HG03066 (cell line): ENCODE measurements at regions not wholly inside any gene's neighbourhood (a gene's known extent, or its start where the extent isn't known, plus 50 kb on each side); places are given as distances from the start of the nearest gene placed in this dataset.

Experiments used
- ATAC-seq: cut with Tn5 transposase; IDR thresholded peaks from one replicate; pipeline ENCODE4 v1.9.1; 2021; ENCODE audit warnings: low read depth; ENCODE audit not compliant: unreplicated experiment

DNA sequence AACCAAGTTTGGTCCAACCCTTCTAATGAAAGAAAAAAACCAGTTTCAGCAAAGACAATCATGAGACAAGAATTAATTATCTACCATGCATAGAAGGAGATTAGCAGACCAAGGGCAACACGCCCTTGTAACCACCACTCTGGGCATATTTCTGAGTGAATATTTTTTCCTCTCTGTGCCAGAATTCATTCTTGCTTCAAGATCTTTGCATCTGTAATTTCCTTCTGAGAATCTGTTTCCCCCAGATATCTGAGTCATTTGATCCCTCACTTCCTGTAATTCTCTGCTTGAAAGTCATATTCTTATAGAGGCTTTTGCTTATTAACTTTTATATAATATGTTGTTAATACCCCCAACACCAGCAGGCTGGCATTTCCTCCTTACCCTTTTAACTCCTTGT lies 243.7 kb downstream of the SLC16A7 start:
- ATAC-seq, result no peak

DNA sequence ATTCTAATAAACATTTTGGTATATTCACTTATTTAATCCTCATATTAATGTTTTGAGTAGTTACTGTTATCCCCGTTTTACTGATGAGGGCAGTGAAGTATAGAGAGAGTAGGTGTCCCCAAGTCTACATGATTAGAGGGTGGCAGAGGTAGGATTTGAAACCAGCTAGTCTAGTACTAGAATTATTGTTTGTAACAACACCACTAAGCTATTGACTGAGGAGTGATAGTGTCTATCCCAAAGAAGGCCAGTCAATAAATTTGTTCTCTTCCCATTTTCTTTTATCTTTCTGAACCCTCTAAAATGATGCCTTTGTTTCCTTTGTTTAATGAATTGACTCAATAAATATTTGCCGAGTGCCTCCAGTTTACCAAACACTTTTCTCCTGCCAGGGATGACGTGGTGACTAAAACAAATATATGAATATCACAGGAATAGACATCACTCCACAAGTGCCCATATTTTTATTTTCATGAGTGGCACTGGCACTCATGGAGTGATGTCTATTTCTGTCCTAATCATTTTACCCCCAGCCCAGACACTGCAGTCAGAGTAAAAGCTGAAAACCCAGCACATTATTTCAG lies 247.5 kb downstream of the SLC16A7 start:
- no peak for ATAC-seq

GRCh38 chr12:59844750-59845149 lies 248.9 kb downstream of the SLC16A7 start:
- ATAC-seq, result no peak

GRCh38 chr12:59845293-59845692 lies 249.5 kb downstream of the SLC16A7 start:
- ATAC-seq, result no peak

DNA sequence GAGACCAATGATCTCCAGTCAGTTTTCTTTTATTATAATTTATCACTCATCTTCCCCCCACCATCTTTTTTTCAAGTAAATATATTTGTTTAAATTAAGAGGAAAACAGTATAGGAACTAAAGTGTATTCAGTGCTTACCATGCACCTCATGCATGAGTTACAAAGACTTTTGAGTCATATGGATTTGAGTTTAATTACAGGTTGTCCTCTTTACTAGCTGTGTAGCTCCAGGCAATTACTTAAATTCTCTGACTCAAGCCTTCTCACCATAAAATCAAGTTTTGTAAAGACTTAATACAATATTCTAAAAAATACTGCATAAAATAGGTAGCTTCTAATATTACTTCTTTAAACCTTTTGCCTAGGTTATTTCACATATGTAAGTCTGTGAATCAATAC lies 251.3 kb downstream of the SLC16A7 start:
- ATAC-seq, result no peak

DNA sequence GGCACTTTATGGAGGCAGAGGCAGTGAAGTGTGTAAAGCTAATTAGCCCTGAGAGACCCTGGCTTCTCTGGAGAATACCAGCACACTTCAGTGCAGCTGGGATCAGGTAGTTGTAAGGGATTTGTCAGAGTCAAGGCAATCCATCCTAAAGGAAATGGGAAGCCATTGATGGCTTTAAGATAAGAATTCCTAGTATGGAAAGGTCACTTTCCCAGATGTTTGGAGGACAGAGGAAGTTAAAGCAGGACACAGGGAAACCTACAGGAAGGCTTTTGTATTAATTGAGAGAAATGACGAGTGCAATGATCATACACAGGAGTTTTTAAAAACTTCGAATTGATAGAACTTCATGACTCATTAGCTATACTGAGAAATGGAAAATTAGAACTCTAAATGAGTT lies 254.4 kb downstream of the SLC16A7 start:
- no peak for ATAC-seq

DNA sequence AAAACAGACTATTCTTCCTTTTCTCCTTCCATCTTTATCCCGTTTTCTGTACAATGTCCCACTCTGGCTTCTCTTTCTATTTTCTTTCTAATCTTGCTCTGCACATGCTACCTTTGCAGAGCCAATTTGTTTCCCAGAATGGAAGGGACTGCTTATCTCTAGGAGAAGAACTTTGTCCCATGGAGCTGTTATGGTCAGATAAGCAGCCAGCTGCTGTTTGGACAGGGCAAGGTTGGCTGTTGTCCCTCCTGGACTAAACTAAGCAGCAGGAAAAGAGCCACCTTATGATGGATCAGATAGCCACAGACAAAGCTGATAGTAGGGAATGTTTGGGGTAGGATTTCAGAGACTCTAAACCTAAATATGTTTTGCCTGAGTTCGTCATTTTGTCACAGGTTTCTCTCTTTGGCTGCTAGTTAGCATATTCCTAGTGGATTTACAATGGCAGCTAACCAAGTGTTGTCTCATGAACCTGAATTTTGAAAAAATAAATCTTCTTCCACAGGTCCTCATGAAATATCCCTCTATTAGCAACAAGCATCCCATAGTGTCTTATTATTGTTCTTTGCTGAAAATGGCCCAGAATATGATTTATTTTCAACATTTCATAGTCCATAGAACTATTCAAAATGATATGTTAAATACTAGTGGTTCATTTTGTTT lies 262.8 kb downstream of the SLC16A7 start:
- no peak for ATAC-seq

- ATAC-seq, result no peak
Observed at GRCh38 chr12:59859171-59859510, 263.3 kb downstream of the SLC16A7 start.

DNA sequence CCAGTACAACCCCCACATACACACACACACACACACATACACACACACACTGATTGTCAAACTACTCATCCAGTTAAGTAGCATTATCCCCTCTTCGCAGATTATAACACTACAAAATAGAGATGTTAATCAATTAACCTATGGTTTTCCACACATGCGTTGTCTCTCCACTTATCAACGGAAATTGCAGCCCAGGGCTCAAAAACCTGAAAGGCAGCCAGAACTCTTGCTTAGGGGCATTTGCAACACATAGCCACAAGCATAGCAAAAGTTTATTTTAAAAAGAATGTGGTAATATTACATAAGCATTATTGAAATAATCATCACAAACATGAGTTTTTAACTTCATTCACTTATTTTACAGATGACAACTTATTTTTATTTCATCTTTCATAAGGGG lies 265.8 kb downstream of the SLC16A7 start:
- no peak for ATAC-seq

- no peak for ATAC-seq
Observed at GRCh38 chr12:59867055-59867454, 271.2 kb downstream of the SLC16A7 start.

GRCh38 chr12:59867689-59868088 lies 271.9 kb downstream of the SLC16A7 start:
- ATAC-seq, result no peak

GRCh38 chr12:59871779-59872178 lies 275.9 kb downstream of the SLC16A7 start:
- ATAC-seq, result no peak

- ATAC-seq, result no peak
Observed at GRCh38 chr12:59873136-59873535, 277.3 kb downstream of the SLC16A7 start.

DNA sequence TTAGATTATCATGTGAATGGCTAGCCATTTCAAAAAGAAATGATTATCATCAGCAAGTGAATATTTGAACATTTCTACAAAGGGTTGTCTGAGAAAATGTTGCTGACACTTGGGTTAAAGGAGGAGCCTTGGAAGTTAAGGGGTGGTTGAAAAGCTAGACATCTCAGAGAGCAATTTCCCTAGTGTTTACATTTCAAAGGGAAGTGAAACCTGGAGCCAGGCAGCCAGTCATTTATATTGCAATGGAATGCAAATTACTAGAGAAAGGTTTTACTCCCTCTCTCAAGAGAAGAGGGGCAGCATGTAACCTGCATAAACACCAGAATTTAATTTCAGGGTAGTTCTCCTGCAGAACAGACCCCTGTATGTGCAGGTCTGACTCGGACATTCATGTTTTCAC lies 279.0 kb downstream of the SLC16A7 start:
- ATAC-seq, result no peak

DNA sequence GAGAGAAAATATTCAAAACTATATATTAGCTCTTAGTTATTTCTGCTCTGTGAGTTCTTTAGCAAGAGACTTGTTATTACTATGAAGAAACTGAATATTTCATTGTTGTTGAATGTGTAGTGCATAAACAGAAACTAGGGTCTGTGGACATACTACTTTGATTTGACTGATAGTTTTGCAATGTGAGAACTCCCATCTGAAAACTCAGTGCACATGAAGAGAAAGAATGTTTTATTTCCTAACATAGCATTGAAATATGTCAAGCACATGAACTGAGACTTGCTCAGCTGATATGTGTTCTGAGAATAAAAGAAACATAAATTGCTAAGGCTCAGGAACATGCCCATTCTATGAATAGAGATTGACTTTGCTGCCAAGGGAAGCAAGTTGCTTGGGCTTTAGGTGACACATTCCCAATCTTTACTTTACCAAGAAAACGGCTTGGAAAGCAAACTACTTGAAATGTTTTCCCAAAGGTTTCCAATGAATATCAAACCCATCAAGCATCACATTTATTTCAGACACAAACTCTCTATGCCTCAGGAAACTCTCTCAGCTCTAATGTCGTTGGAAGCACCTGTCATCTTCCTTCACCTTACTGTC lies 290.4 kb downstream of the SLC16A7 start:
- ATAC-seq, result no peak

DNA sequence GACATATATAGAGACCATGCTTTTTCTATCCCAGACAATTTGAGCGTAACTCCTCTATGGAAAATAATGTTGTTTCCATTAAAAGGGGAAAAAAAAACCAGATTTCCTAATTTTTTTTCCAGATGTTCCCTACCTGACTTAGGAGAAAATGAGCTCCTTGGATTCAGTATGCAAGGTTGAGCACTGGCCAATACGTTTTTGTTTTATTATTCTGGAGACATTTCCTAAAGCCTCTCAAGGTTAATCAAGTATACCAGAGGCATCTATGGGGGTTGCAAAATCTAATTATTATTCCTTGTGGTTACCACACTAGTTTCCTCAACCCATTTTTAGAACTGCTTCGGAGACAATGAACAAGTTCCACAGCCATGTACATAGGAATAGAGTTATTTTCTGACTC lies 291.3 kb downstream of the SLC16A7 start:
- ATAC-seq, result no peak

GRCh38 chr12:59890896-59891579 lies 295.2 kb downstream of the SLC16A7 start:
- ATAC-seq, result no peak

DNA sequence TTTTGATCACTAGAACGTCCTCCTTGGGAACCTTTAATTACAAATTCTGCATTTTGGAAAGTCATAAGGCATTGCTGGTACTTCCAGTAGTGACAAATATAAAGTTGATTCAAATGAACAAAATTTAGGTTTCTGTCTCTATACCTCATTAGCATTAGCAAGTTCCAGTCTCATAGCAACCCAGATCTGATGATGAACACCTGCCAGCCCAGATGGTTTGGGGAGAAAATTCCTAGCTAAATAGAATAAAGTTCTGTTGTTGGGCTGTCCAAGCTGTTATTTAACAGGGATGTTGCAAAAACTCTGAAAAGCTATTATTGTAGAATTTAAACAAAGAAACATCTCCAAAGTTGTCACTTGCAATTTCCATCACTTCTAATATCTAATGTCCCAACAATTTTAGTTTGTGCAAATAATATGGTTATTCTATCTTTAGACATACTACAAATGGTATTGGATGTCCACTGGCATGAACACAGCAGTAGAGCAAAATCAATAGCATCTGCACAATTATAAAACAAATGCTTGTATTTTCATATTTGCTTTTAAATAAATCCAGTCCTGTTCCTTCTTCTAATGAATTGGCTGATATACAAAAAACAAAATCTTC lies 299.4 kb downstream of the SLC16A7 start:
- no peak for ATAC-seq

DNA sequence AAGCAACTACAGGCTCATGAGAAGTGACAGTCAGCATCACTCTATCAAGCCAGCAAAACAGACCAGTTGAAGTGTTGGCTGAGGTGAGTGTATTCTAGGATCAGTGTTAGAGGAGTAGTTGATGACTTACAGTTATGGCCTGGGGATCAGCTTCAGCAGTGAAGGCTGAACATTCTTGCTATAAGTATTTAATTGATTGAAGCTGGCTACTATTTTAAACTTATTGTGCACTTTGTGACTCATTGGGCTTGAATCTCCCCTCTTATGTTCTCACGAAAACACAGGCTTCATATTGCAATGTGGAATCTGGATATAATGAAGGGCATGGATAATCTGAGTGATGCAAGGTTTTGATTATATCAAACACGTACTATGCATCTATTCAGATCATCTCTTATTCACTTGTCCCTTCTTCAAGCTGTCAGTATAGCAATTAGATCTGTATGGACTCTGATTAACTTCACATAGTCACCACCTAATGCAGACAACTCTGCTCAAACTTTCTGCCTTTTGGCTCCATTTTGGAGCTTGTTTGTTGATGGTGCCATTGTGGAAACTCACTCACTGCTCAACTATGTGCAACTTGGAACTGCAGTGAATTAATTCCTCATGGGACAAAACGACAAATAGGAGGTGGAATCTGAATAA lies 309.2 kb downstream of the SLC16A7 start:
- no peak for ATAC-seq

GRCh38 chr12:59911516-59911915 lies 315.7 kb downstream of the SLC16A7 start:
- no peak for ATAC-seq

DNA sequence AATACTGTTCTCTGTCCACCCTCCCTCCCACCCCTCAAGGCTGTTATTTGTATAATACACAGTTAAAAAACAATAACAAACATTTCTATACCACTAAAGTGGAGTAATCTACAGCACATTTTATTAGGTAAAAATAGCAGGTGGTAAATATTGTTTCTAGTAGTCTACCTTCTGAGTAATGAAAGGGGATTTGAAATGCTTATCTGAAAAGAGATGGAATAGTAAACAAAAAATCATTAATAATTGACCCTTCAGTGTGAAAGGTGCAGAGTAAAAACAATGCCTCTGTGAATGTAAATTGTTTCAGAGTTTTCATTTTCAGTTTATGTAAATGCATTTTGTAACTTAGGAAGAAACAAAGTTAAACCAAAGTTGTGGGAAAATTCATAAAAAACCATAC lies 321.2 kb downstream of the SLC16A7 start:
- ATAC-seq, result no peak
